BJ (cell line): ENCODE measurements at regions not wholly inside any gene's neighbourhood (a gene's known extent, or its start where the extent isn't known, plus 50 kb on each side); places are given as distances from the start of the nearest gene placed in this dataset.
"Not testable (repeated sequence)": the region's sequence is repeated elsewhere in the genome, so short reads cannot be mapped to it uniquely, and the experiment has no call there.

Source experiments
- CTCF ChIA-PET: fragments of 350-600 bp; formaldehyde crosslinking; extraction: SDS; loops from one replicate; lab custom pipeline; 2021; ENCODE audit warnings: antibody characterized with exemption, inconsistent platforms; lab: Yijun Ruan, JAX
- POLR2A ChIA-PET: fragments of 300-600 bp; sonication (Branson Sonifier 250); formaldehyde crosslinking; extraction: SDS; loops from one replicate; lab custom pipeline; 2021; ENCODE audit warnings: antibody characterized with exemption; lab: Charles Lee
- DNase-seq: peaks from one replicate; pipeline ENCODE4 v3.0.0-alpha.2; 2011; ENCODE audit warnings: low read depth
- H3K27me3 ChIP-seq: 2 replicates; pipeline ENCODE4 v1.6.0; 2011; ENCODE audit warnings: low read length; ENCODE audit not compliant: control insufficient read depth, insufficient read depth
- H3K36me3 ChIP-seq: 2 replicates; pipeline ENCODE4 v1.5.1; 2011; ENCODE audit warnings: low read length; ENCODE audit not compliant: control insufficient read depth, insufficient read depth
- H3K4me3 ChIP-seq: 2 replicates; pipeline ENCODE4 v1.5.1; 2011; ENCODE audit warnings: low read depth, mild to moderate bottlenecking, control low read depth, low read length
- TF ChIP-seq, protein P1 (sequence below): IDR thresholded peaks from 2 replicates; pipeline ENCODE4 v1.5.1; 2011; ENCODE audit warnings: low read depth, mild to moderate bottlenecking, control low read depth, inconsistent platforms, low read length, moderate library complexity; ENCODE audit not compliant: insufficient read depth

DNA sequence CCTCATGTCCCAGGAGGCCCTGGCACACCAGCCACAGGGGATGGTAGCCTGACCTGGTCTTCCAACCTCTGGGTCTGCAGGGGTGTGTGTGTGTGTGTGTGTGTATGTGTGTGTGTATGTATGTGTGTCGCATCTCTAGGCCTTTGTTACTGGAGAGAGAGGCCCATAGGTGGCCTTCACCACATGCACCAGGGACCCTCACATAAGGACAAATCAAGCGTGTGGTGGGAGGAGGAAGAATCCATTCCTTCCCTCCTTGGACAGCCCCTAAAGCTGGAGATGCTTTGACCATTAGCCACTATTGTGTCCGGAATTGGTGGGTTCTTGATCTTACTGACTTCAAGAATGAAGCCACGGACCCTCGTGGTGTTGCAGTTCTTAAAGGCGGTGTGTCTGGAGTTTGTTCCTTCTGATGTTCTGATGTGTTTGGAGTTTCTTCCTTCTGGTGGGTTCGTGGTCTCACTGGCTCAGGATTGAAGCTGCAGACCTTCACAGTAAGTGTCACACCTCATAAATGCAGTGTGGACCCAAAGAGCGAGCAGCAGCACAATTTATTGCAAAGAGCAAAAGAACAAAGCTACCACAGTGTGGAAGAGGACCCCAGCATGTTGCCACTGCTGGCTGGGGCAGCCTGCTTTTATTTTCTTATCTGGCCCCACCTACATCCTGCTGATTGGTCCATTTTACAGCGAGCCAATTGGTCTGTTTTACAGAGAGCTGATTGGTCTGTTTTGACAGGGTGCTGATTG lies 104.1 kb downstream of the DDX1 start:
- Histone ChIP-seq H3K36me3 (no peaks in the 10 kb centered on the region), H3K4me3 (no peak overlapping the region), H3K27me3 (no peaks in the 10 kb centered on the region)
- TF ChIP-seq, protein P1, sequence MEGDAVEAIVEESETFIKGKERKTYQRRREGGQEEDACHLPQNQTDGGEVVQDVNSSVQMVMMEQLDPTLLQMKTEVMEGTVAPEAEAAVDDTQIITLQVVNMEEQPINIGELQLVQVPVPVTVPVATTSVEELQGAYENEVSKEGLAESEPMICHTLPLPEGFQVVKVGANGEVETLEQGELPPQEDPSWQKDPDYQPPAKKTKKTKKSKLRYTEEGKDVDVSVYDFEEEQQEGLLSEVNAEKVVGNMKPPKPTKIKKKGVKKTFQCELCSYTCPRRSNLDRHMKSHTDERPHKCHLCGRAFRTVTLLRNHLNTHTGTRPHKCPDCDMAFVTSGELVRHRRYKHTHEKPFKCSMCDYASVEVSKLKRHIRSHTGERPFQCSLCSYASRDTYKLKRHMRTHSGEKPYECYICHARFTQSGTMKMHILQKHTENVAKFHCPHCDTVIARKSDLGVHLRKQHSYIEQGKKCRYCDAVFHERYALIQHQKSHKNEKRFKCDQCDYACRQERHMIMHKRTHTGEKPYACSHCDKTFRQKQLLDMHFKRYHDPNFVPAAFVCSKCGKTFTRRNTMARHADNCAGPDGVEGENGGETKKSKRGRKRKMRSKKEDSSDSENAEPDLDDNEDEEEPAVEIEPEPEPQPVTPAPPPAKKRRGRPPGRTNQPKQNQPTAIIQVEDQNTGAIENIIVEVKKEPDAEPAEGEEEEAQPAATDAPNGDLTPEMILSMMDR = no peak
- POLR2A ChIA-PET = no interaction called here
- no peak for DNase-seq
- CTCF ChIA-PET = no interaction called here

DNA sequence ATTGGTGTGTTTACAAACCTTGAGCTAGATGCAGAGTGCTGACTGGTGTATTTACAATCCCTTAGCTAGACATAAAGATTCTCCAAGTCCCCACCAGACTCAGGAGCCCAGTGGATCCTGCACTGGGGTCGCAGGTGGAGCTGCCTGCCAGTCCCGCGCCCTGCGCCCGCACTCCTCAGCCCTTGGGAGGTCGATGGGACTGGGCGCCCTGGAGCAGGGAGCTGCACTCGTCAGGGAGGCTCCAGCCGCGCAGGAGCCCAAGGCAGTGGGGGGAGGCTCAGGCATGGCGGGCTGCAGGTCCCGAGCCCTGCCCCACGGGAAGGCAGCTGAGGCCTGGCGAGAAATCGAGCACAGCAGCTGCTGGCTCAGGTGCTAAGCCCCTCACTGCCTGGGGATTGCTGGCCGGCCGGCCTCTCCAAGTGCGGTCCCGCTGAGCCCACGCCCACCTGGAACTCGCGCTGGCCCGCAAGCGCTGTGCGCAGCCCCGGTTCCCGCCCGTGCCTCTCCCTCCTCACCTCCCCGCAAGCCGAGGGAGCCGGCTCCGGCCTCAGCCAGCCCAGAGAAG lies 105.0 kb downstream of the DDX1 start:
- H3K36me3 ChIP-seq, H3K4me3 ChIP-seq, DNase-seq, CTCF ChIA-PET, POLR2A ChIA-PET, H3K27me3 ChIP-seq: not testable (repeated sequence)

DNA sequence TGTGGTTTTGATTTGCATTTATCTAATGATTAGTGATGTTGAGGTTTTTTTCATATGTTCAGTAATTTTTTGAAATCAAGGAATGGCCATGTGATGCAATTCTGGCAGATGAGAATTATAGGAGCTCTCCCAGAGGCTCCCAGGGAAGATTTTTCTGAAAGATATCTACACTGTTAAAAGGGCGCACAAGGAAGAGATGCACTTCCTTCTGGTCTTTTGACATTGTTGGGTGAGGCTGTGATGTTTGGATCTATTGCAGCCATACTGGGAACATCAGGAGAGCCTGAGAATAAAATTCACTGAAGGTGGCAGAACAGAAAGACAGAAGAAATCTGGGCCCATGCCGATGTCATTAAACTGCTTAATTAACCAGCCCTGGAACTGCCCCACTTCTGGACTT lies 108.5 kb downstream of the DDX1 start:
- H3K4me3 ChIP-seq = no peak overlapping the region
- TF ChIP-seq, protein P1 = no peak
- DNase-seq = no peak
- ChIA-PET POLR2A (no interaction called here), CTCF (no interaction called here)
- no peaks in the 10 kb centered on the region for H3K36me3 ChIP-seq
- H3K27me3 ChIP-seq = no peaks in the 10 kb centered on the region

DNA sequence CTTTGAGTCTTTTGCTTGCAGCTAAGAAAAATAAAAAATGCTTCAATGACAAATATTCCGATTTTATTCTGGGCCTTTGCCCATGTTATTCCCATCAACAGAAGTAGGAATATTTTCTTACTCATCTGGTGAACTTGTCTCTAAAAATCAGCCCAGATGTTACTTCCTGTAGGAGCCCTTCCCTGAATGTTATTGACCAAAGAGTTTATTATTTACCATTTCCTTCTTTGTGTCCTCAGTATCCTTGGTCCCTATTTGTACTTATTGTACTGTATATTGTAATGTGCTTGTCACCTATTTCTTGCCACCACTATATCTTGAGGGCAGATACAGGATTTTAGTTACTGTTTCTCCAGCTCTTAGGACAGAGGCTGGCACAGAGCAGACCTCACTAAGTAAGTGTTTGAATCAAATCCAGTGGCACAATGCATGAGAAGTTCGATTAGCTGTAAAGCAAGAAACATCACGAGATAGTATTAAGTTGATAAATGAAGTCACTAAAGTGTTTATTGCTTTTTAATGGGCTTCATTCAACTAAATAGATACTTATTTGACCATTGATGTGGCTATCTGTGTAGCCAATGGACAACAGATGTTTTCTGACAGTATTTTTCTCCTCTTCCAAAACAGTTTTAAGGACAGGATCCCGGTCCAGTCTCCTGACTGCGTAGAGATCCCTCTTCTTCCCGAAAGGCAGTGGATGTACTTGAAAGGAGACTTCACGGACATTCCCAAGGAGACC lies 109.1 kb downstream of the DDX1 start:
- no peak for DNase-seq
- no peaks in the 10 kb centered on the region for H3K36me3 ChIP-seq
- ChIA-PET CTCF (no interaction called here), POLR2A (no interaction called here)
- no peak overlapping the region for H3K4me3 ChIP-seq
- no peaks in the 10 kb centered on the region for H3K27me3 ChIP-seq
- TF ChIP-seq, protein P1 = no peak

DNA sequence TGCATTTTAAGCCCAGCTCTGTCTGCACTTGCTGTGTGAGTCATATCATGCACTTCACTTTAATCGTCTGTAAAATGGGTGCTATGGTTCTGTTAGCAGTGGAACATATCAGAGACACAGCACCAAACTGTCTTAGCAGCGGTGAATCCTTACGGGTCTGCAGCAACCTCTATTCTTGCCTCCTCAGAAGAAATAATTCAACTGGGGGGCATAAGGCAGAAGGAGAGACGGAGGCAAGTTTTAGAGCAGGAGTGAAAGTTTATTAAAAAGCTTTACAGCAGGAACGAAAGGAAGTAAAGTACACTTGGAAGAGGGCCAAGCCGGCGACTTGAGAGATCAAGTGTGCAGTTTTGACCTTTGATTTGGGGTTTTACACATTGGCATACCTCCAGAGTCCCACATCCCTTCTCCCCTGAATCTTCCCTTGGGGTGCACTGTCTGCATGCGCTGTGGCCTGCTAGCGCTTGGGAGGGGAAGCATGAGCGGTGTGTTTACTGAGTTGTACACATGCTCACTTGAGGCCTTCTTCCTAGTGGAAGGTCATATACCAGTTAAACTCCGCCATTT lies 109.8 kb downstream of the DDX1 start:
- CTCF ChIA-PET = no interaction called here
- no peak overlapping the region for H3K4me3 ChIP-seq
- TF ChIP-seq, protein P1 = no peak
- POLR2A ChIA-PET = no interaction called here
- H3K36me3 ChIP-seq = no peaks in the 10 kb centered on the region
- no peaks in the 10 kb centered on the region for H3K27me3 ChIP-seq
- DNase-seq = no peak
